Neural progenitor cell (in vitro differentiated cells): ENCODE measurements at regions not wholly inside any gene's neighbourhood (a gene's known extent, or its start where the extent isn't known, plus 50 kb on each side); places are given as distances from the start of the nearest gene placed in this dataset.
A peak's percentile ranks its signal among the peaks of the same experiment; 100 is the strongest.

Source experiments
- DNase-seq: peaks from one replicate; pipeline ENCODE4 v3.0.0-alpha.2; 2016; ENCODE audit warnings: low spot score
- H2AFZ ChIP-seq: fragments of 200-600 bp; sonication (generic); replicated peaks from 2 replicates; pipeline ENCODE4 v1.6.1; 2016; ENCODE audit warnings: antibody characterized with exemption
- H3F3A ChIP-seq: fragments of 200-600 bp; sonication (generic); 2 replicates; pipeline ENCODE4 v1.6.1; 2016; ENCODE audit warnings: antibody characterized with exemption, low read depth
- H3K27ac ChIP-seq: fragments of 200-600 bp; sonication (generic); 2 replicates; pipeline ENCODE4 v1.5.1; 2016; ENCODE audit warnings: mild to moderate bottlenecking
- H3K27me3 ChIP-seq: fragments of 200-600 bp; sonication (generic); 2 replicates; pipeline ENCODE4 v1.6.1; 2016; ENCODE audit warnings: mild to moderate bottlenecking, moderate library complexity
- H3K36me3 ChIP-seq: fragments of 200-600 bp; sonication (generic); 2 replicates; pipeline ENCODE4 v1.5.1; 2016
- H3K4me1 ChIP-seq: fragments of 200-600 bp; sonication (generic); 2 replicates; pipeline ENCODE4 v1.6.1; 2016; ENCODE audit warnings: mixed run types
- H3K4me2 ChIP-seq: fragments of 200-600 bp; sonication (generic); 2 replicates; pipeline ENCODE4 v1.6.1; 2016
- H3K4me3 ChIP-seq: fragments of 200-600 bp; sonication (generic); 2 replicates; pipeline ENCODE4 v1.5.1; 2016
- H3K79me2 ChIP-seq: fragments of 200-600 bp; sonication (generic); 2 replicates; pipeline ENCODE4 v1.6.1; 2016; ENCODE audit warnings: low read depth
- H3K9ac ChIP-seq: fragments of 200-600 bp; sonication (generic); 2 replicates; pipeline ENCODE4 v1.6.1; 2016
- H3K9me3 ChIP-seq: fragments of 200-600 bp; sonication (generic); 2 replicates; pipeline ENCODE4 v1.5.1; 2016; ENCODE audit warnings: low read depth
- H4K20me1 ChIP-seq: fragments of 200-600 bp; sonication (generic); 2 replicates; pipeline ENCODE4 v1.6.1; 2016; ENCODE audit warnings: low read depth
- H3K27ac Mint-ChIP-seq: 3 replicates; pipeline ENCODE4 v1.8.0; 2021; ENCODE audit warnings: mixed read lengths
- H3K27me3 Mint-ChIP-seq: 2 replicates; pipeline ENCODE4 v1.8.0; 2022; ENCODE audit warnings: low read depth, mild to moderate bottlenecking, inconsistent platforms, moderate library complexity, mixed read lengths; ENCODE audit not compliant: insufficient read depth
- H3K36me3 Mint-ChIP-seq: 3 replicates; pipeline ENCODE4 v1.8.0; 2021; ENCODE audit warnings: mixed read lengths
- H3K4me1 Mint-ChIP-seq: 3 replicates; pipeline ENCODE4 v1.8.0; 2021; ENCODE audit warnings: mixed read lengths
- H3K4me3 Mint-ChIP-seq: 3 replicates; pipeline ENCODE4 v1.8.0; 2021; ENCODE audit warnings: mild to moderate bottlenecking, moderate library complexity, mixed read lengths
- H3K9me3 Mint-ChIP-seq: 3 replicates; pipeline ENCODE4 v1.8.0; 2020; ENCODE audit warnings: mixed read lengths
- CTCF ChIP-seq: fragments of 200-600 bp; sonication (generic); IDR thresholded peaks from 2 replicates; pipeline ENCODE4 v1.5.1; 2017; ENCODE audit warnings: antibody characterized with exemption, mild to moderate bottlenecking
- EZH2 ChIP-seq: fragments of 200-600 bp; sonication (generic); IDR thresholded peaks from 2 replicates; pipeline ENCODE4 v1.6.1; 2017; ENCODE audit warnings: antibody characterized with exemption, mild to moderate bottlenecking, moderate library complexity
- EZH2phosphoT487 ChIP-seq: fragments of 200-600 bp; sonication (generic); IDR thresholded peaks from 2 replicates; pipeline ENCODE4 v1.6.1; 2017; ENCODE audit warnings: antibody characterized with exemption

GRCh38 chr14:82796086-82796485 is 1262.4 kb upstream of the SEL1L start:
- peak overlapping the region; percentile 34 for H3K27ac Mint-ChIP-seq
- Histone ChIP-seq H3K27me3 (no peaks in the 10 kb centered on the region), H3K27ac (no peak overlapping the region), H4K20me1 (peaks cover 4% of the 10 kb centered on the region), H3K9ac (no peak overlapping the region), H3K36me3 (no peaks in the 10 kb centered on the region), H3K9me3 (no peaks in the 10 kb centered on the region), H3K4me3 (no peak overlapping the region), H3K79me2 (no peaks in the 10 kb centered on the region), H2AFZ (no peak overlapping the region), H3F3A (no peaks in the 10 kb centered on the region), H3K4me2 (peak overlapping the region; percentile 37), H3K4me1 (peaks cover 14% of the 10 kb centered on the region)
- peaks cover 26% of the 10 kb centered on the region for H3K4me1 Mint-ChIP-seq
- H3K4me3 Mint-ChIP-seq: no peak overlapping the region
- peaks cover 4% of the 10 kb centered on the region for H3K27me3 Mint-ChIP-seq
- no peak for TF ChIP-seq EZH2phosphoT487
- TF ChIP-seq CTCF: no peak
- TF ChIP-seq EZH2: no peak
- no peaks in the 10 kb centered on the region for H3K36me3 Mint-ChIP-seq
- DNase-seq: peak; percentile 66
- H3K9me3 Mint-ChIP-seq: no peaks in the 10 kb centered on the region

- H3K4me1 ChIP-seq: peaks cover 14% of the 10 kb centered on the region
- Mint-ChIP-seq H3K9me3 (peaks cover 3% of the 10 kb centered on the region), H3K27me3 (peaks cover 7% of the 10 kb centered on the region), H3K4me1 (peaks cover 26% of the 10 kb centered on the region), H3K27ac (no peak overlapping the region), H3K4me3 (no peak overlapping the region), H3K36me3 (no peaks in the 10 kb centered on the region)
- H3K27me3 ChIP-seq: no peaks in the 10 kb centered on the region
- H3K79me2 ChIP-seq: no peaks in the 10 kb centered on the region
- no peak overlapping the region for H3K4me2 ChIP-seq
- no peak overlapping the region for H3K27ac ChIP-seq
- TF ChIP-seq EZH2 (no peak), CTCF (no peak), EZH2phosphoT487 (no peak)
- no peak overlapping the region for H2AFZ ChIP-seq
- H3K9ac ChIP-seq: no peak overlapping the region
- DNase-seq: no peak
- no peaks in the 10 kb centered on the region for H3K36me3 ChIP-seq
- no peak overlapping the region for H3K4me3 ChIP-seq
- no peaks in the 10 kb centered on the region for H3F3A ChIP-seq
- H4K20me1 ChIP-seq: peaks cover 4% of the 10 kb centered on the region
- no peaks in the 10 kb centered on the region for H3K9me3 ChIP-seq
These were observed 1264.6 kb upstream of the SEL1L start for GRCh38 chr14:82798276-82798675.

- Histone ChIP-seq H3K36me3 (no peaks in the 10 kb centered on the region), H4K20me1 (no peaks in the 10 kb centered on the region), H3K9me3 (no peaks in the 10 kb centered on the region), H3F3A (no peaks in the 10 kb centered on the region), H3K4me2 (peak overlapping the region; percentile 48), H3K79me2 (no peaks in the 10 kb centered on the region), H2AFZ (peak overlapping the region; percentile 70), H3K9ac (no peak overlapping the region), H3K4me1 (peaks cover 15% of the 10 kb centered on the region), H3K27ac (no peak overlapping the region), H3K27me3 (no peaks in the 10 kb centered on the region), H3K4me3 (no peak overlapping the region)
- peaks cover 11% of the 10 kb centered on the region for H3K9me3 Mint-ChIP-seq
- H3K4me1 Mint-ChIP-seq: peaks cover 9% of the 10 kb centered on the region
- H3K4me3 Mint-ChIP-seq: no peak overlapping the region
- H3K27ac Mint-ChIP-seq: no peak overlapping the region
- H3K36me3 Mint-ChIP-seq: no peaks in the 10 kb centered on the region
- no peak for DNase-seq
- TF ChIP-seq EZH2 (no peak), CTCF (no peak), EZH2phosphoT487 (no peak)
- H3K27me3 Mint-ChIP-seq: peaks cover 3% of the 10 kb centered on the region
These were observed 1272.5 kb upstream of the SEL1L start for GRCh38 chr14:82805892-82806825.
